HTR-8/SVneo (cell line): ENCODE measurements at regions not wholly inside any gene's neighbourhood (a gene's known extent, or its start where the extent isn't known, plus 50 kb on each side); places are given as distances from the start of the nearest gene placed in this dataset.
A peak's percentile ranks its signal among the peaks of the same experiment; 100 is the strongest.

Experiments
- DNase-seq: peaks from one replicate; pipeline ENCODE4 v3.0.0; 2011; ENCODE audit warnings: low spot score, mixed read lengths; ENCODE audit not compliant: insufficient read length
- FAIRE-seq: peaks from 2 replicates; lab custom pipeline; 2011; peaks lifted over from hg19 to GRCh38; lab: Jason Lieb, UNC

DNA sequence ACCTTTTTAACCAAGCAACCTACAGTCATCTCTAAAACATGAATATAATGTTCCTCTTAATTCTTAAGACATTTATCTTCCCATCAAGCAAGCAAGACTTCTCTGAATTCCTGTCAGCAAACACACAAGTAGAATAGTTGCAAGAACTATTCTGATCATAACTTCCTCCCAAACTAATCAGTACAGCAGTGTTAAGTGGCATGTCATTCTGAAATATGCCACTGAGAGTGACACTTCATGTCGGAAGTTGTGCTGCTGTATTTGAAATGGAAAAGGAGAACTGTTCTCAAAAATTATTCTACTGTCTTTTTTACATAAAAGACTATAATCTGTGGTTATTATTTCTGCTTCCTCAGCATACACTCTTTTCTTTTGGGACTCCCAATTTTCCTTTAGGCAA, 546.6 kb downstream of the PCDH18 start:
- DNase-seq (no peak), FAIRE-seq (no peak)

DNA sequence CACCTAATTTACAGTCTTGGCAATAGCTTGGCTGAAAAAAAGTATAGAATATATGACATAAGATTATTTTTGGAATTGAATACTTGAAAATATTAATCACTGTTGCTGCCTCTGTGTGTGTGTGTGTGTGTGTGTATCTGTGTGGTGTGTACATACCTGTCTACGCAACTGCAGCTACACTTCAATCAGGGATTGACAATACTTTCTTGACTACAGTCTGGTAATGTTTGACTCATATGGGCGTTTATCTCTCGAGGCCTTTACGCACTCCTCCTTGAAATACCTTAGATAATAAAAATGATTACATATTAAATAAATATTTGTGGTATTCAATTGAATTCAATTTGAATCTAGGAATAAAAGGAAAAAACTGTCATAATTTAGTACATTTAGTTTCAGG, 565.2 kb downstream of the PCDH18 start:
- DNase-seq (no peak), FAIRE-seq (no peak)

DNA sequence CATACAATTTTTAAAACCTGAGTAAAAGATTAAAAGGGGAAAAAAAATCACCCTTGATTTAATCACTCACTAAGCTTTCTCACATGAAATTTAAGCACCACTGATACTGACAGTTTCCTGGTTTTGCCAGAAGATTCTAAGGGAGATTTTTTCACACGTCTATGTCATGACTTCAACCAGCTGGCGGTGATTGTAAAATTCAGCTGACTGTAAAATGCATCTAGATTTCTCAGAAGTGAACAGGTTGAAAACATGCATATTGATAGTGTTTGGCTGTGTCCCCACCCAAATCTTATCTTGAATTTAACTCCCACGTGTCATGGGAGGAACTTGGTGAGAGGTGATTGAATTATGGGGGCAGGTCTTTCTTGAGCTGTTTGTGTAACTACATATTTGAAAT, 566.8 kb downstream of the PCDH18 start:
- no peak for DNase-seq
- FAIRE-seq, result no peak

DNA sequence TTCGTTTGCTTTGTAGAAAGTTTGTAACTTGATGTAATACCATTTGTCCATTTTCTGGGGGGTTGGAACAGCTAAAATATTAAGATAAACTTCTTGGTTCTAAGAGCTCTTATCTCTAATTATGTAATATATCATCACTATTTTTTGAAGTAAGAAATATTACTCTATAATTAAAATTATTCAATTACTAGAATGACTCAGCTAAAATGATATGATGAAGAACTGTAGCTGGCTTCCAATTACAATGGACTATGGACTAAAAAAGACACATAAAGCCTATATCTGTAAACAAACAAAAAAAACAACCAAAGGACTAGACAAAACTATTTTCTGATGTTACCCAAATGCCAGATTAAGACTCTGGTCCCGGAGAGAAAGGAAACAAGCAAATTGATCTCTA, 569.4 kb downstream of the PCDH18 start:
- DNase-seq (no peak), FAIRE-seq (no peak)

DNA sequence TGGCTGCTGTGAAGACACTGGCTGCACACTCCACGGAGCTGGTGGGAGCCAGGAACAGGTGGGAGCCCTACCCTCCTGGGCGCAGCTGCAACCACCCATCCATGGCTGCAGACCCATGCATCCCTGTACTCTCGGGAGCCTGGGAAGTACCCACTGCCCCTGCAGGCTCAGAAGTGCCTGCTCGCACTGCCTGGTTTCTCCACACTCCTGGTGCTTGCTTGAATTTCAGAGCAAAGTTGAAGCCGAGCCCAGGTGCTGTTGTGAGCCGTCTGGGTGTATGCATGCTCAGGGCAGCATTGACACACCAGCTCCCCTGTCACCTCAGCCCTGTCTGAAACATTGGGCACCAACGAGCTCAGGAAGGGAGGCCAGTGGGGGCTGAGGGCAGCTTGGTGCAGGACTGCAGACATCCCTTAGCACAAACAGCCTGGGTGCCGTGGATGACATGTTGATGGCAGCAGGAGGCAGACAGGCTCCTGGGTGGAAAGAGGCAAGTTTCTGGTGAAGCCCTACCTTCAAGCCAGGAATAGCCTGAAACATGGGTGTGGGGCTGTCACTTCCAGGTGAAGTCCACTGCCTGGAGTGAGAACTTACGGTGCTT, 585.9 kb downstream of the PCDH18 start:
- no peak for FAIRE-seq

DNA sequence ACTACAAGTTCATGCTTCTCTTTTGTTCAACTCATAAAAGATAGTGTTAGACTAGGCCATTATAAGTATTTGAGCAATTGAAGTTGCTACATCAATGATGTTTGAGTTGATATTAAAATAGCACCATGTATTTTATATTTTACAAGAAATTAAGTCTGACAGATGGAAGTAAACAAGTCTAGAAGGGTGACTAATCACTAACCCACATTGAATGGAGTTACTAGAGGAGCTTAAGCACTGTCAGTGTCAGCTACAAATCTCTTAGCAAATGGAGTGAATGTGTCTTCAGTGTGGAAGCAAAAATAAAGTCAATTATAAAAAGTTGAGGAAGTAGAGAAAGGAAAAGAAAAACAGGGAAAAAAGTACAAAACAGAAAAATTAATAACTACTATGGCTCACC, 592.5 kb downstream of the PCDH18 start:
- FAIRE-seq (no peak), DNase-seq (no peak)

More for the DNA sequence above, 585.9 kb downstream of the PCDH18 start:
- no peak for DNase-seq

DNA sequence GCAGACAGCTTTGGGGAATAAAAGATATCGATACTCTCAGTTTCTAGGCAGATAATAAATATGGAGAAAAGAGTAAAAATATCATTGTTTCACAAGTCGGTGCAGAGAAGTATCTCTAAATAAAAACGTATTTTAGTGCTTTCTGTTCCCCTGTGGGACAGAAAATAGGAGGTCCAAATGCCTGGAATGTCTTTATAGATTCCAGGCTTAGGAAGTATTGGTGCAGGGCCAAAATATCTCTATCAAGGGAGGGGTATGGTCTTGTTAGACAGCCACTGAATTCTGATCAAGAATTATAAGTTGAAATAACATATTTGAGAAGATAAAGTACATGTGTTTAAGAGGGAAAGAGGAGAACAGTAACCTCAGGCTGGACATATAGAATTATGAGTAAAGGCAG, 596.4 kb downstream of the PCDH18 start:
- no peak for DNase-seq
- FAIRE-seq, result no peak

DNA sequence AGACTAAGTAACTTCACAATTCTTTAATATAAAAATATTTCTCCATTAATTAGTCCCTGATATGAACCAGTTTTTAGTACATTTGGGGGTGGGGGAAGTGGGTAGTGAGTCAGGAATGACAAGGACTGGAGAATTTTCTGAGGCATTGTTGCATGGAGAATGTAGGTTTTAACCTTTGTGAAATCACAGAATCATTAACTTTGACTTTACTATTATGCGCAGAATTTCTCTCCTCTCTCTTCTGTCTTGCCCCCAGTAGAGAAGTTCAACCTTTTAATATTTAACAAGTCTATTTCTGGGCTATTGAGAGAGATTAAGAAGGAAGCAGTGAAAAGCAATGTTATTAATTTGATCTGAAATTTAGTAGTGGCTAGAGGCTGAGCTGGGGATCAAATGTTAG, 597.0 kb downstream of the PCDH18 start:
- DNase-seq (no peak), FAIRE-seq (no peak)

DNA sequence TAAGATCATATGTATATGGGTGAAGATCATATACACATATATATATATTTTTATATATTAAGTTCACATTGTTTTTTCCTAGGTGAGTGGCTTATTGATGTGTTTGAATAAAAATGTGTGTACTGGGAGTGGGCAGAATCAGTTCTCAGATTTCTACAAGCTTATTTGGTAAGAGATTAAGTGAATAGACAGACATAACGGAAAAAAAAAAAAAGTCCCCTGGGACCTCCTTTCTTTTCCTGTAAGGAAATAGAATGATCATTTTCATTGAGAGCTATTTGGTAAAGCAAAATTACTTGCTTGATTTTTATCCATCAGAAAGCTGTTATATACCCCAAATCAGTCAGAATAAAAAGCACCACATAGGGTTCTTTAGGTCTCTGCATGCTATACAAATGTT, 597.7 kb downstream of the PCDH18 start:
- DNase-seq (no peak), FAIRE-seq (no peak)

DNA sequence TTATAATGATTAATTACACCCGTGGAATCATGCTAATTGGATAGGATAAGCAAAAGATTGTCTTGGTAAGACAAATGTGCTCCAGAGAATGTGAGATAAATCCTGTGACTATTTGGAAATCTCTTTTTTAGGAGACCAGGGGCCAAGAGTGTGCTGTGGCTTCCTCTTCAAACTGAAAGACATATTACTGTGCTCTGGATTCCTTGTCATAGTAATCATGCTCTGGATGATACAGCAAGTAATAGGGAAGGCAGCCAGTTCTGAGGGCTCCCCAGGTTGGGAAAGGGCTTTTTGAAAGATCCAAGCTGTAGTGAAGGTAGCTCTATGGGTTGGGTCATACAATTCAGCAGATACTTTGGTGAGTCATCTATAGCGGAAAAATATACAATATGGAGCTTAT, 600.5 kb downstream of the PCDH18 start:
- no peak for FAIRE-seq

DNA sequence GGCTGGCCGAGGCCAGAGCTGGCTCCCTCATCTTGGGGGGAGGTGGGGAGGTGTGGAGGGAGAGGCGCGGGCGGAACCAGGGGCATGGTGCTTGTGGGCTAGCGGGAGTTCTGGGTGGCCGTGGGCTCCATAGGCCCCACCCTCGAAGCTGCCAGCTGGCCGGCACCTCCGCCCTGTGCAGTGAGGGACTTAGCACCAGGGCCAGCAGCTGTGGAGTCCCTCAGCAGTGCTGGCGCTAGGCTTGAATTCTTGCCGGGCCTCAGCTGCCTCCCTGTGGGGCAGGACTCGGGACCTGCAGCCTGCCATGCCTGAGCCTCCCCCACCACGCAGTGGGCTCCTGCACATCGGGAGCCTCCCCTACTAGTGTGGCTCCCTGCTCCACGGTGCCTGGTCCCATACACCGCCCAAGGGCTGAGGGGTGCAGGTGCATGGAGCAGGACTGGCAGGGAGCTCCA, 603.3 kb downstream of the PCDH18 start:
- FAIRE-seq (no peak), DNase-seq (no peak)

More for the DNA sequence above, 600.5 kb downstream of the PCDH18 start:
- DNase-seq, result no peak

DNA sequence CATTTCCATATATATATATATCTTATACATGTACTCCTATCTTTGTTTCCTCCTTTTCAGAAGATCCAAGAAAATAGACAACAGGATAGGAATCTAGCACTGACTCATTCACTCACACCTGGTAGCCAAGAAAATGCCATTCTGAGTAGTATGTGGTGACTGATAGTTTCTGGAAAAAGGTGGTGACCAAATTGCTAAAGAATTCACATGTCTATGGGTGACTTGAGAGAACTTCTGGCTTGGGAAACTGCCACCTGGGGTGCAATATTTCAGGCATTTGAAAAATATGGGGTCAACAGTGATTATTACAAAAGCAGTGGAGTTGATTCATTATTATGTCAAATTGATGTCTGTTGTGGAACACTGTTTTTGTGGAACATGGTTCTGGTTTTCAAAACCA, 605.1 kb downstream of the PCDH18 start:
- DNase-seq (peak; percentile 28), FAIRE-seq (no peak)

DNA sequence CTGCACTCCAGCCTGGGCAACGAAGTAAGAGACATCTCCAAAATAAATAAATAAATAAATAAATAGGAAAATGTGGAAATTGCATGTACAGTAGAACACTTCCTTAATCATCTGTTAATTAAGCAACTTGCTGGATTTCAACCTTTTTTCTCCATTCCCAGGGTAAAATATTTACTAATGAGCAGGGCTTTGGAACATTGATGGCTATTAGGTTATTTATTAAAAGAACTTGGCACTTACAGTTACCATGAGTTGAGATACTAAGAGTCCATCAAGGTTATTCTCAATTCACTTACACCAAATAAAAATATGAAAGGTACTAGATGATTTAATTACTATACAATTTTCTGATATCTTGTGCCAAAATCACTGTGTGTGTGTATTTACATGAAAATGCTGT, 607.1 kb downstream of the PCDH18 start:
- no peak for FAIRE-seq

DNA sequence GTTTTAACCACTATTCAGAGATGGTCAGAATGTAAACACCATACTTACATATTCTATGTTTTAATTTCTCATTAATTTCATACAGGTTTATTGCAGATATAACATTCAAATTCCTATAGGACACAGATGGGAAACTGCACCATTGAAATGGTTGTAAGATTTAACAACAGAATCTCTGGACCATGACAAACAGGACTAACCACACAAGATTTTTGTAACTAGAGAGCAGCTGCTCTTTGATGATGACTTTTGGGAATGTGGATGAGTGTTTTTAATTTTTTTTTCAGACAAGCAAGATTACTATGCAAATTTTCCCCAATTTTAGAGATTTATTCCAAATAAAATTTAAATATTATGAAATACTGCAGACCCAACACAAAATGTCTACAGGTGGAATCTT, 610.2 kb downstream of the PCDH18 start:
- DNase-seq, result no peak
- FAIRE-seq, result no peak

More for the DNA sequence above, 607.1 kb downstream of the PCDH18 start:
- DNase-seq, result no peak

DNA sequence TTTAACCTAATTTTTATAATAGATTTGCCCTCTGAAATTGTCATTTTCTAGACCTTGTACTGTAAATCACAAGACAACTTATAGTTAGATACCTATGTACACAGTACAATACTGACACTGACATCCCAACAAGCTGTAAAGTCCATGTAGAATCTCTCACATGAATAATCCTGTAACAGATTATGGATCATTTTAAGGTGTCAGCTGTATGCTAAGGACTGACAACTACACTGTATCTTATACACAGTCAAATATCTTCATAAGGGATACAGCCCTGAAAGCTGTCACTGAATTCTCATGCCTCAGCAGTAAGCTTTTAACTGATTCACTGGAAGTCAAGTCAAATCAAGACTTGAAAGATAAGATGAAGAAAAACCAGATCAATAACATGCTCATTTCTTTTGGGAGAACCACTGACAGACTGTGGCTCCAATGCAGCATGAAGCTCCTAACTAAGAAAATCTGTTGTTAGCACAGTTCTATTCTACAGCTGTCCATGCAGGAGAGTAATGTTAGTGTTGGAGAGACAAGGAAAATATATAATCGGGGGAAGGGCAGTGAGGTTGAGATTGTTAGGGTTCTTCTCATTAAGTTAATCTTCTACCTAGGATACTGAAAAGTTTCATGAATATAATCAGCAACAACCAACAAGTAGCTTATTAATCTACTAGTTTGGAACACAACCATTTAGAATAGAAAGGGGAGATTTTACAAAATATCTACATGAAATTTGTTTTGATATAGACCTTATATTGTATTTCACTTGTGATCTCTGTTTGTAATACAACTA, 612.0 kb downstream of the PCDH18 start:
- no peak for FAIRE-seq
- no peak for DNase-seq

DNA sequence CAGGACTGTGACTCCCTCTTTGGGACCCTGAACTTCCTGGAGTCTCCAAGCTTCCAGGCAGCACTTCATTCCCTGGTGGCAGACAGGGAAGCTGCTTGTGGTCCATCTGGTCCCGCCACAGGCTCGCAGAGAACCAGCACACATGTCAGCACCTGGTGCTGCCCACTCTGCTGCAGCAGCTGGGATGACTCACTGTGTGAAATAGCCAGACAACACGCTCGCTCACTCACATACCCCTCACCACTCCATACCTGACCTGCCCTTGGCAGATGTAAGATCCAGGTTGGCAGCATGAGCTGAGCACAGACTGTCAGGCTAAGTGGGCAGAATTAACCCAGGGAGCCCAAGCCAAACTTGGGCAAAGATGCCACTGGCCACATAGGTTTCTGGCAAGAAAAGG, 613.5 kb downstream of the PCDH18 start:
- FAIRE-seq, result no peak
- DNase-seq, result no peak

DNA sequence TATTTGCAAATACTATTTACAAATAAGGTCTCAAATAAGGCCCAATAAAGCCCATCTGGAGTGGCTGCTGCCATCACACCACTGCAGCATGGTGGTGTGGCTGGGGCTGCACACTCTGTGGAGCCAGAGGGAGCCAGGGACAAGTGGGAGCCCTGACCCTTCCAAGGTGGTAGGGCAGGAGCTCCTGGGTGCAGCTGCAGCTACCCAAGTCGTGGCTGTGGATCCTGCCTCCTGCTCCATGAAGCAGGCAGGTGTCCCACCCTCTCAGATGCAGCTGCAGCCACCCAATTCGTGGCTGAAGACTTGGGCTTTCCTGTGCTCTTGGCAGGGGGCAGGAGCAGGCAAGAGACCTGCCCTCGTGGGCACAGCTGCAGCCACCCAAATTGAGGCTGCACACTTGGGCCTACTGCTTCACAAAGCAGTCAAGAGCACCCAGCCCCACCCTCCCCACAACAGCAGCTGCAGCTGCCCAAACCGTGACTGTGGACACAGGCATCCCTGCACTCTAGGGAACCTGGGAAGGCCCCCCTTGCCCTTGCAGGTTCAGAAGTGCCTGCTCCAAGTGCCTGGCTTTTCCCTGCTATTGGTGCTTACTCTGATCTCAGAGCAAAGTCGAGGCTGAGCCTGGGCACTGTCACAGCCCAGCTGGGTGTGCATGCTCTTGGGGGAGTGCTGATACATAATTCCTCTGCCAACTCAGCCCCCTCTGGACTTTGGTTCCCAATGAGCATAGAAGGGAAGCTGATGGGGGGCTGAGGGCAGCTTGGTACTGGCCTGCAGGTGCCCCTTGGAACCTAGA, 614.8 kb downstream of the PCDH18 start:
- FAIRE-seq (no peak), DNase-seq (no peak)

DNA sequence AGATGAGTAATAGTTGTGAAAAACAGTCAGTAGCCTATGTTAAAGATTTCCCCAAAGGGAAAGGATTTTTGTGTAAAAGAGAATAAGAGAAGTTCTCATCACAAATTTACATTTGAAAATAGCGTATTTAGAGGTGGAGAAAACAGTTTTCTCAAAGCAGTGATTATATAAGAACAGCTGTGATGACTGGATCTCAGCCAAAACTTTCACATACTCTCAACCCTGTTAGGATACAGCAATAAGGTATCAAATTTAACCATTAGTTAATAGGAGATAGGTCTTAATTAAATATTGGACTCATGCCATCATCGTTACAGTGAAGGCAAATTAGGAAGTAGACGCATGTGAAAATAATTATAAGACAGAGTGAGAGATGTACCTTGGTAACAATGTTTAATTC, 622.7 kb downstream of the PCDH18 start:
- no peak for FAIRE-seq
- DNase-seq, result no peak

DNA sequence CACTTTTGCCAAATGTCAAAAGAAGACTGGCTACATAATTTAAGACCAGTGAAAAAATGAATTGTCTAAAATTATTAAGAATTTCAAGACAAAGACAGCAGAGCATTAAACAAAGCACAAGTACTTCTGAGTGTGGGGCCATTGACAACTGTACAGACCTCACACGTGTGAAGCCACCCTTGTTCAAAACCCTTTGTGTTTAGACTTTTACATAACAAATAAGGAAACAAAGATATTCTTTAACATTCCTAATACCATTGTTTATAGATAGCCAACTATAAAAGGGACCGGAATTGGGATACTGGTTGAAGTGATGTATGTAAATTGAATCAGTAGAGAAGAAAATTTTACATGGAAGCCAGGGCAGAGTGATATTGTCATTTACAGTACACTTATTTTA, 624.2 kb downstream of the PCDH18 start:
- FAIRE-seq, result no peak

DNA sequence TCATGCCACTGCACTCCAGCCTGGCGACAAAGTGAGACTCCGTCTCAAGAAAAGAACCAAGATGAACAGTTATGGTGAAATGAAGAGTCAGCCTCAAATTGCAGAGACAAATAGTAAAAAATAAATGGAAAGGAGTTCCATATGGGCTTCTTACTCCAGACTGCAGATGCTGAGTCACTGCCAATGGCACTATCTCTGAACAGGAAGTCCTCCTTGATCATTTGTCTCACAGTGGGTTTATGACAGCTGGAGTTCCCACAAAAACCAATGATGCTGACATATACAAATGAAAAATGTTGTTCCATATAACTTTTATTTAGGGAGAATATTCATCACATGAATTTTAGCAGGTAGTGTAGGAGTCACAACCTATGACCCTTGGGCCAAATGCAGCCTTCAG, 631.6 kb downstream of the PCDH18 start:
- FAIRE-seq, result no peak

More for the DNA sequence above, 624.2 kb downstream of the PCDH18 start:
- DNase-seq, result no peak

DNA sequence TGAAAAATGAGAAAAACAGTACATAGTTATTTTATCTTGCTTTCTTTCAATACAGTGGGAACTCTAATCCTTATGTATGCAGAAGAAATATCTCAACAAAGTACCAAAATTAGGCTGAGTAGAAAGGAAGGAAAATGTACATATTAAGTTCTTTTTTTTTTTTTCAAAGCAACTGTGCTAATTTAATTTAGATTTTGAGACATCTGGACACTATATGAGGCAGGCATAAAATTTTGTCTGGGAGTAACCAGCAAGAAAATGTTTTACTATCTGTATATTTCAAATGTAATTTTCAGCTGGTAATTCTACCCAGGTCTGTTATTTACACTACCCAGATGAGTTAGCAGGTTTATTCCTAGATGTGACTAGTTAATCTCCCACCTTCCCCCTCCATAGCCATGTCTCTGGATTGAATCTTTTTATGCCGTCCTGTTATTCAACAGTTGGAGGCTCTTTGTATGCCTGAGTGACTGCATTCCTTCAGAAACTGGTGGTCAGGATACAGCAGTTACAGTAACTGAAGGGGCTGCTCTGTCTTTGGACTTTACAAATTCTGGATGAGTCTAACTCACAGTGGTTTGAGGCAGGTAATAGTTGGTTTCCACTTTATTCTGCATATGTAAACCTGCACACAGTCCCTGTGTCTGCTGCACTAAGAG, 633.6 kb downstream of the PCDH18 start:
- FAIRE-seq (no peak), DNase-seq (no peak)

More for the DNA sequence above, 631.6 kb downstream of the PCDH18 start:
- no peak for DNase-seq
